H4 (cell line): ENCODE measurements at regions not wholly inside any gene's neighbourhood (a gene's known extent, or its start where the extent isn't known, plus 50 kb on each side); places are given as distances from the start of the nearest gene placed in this dataset.
"Not testable (repeated sequence)": the region's sequence is repeated elsewhere in the genome, so short reads cannot be mapped to it uniquely, and the experiment has no call there.

ENCODE experiments used
- DNase-seq: peaks from one replicate; pipeline ENCODE4 v3.0.0-alpha.2; 2015; ENCODE audit warnings: low spot score

- peak; percentile 24 for DNase-seq
These were observed 71.5 kb upstream of the DAAM1 start for GRCh38 chr14:59116984-59117415.

- DNase-seq: peak; percentile 42
These were observed 70.5 kb upstream of the DAAM1 start for GRCh38 chr14:59117754-59118528.

GRCh38 chr14:59120921-59121320 lies 67.5 kb upstream of the DAAM1 start:
- no peak for DNase-seq

- DNase-seq: no peak
These were observed 64.9 kb upstream of the DAAM1 start for GRCh38 chr14:59123531-59123930.

- DNase-seq: peak; percentile 39
These were observed 64.5 kb upstream of the DAAM1 start for GRCh38 chr14:59123975-59124374.

- DNase-seq: no peak
These were observed 63.3 kb upstream of the DAAM1 start for GRCh38 chr14:59125156-59125555.

- peak; percentile 64 for DNase-seq
These were observed 61.6 kb upstream of the DAAM1 start for GRCh38 chr14:59126714-59127436.

- DNase-seq: no peak
These were observed 61.1 kb upstream of the DAAM1 start for GRCh38 chr14:59127437-59127732.

- no peak for DNase-seq
These were observed 58.0 kb upstream of the DAAM1 start for GRCh38 chr14:59130462-59130861.

- no peak for DNase-seq
These were observed 56.3 kb upstream of the DAAM1 start for GRCh38 chr14:59131938-59132795.

GRCh38 chr14:59132796-59133494 lies 55.5 kb upstream of the DAAM1 start:
- DNase-seq: no peak

GRCh38 chr14:59133709-59134108 lies 54.8 kb upstream of the DAAM1 start:
- DNase-seq: no peak

GRCh38 chr14:59134307-59134706 lies 54.2 kb upstream of the DAAM1 start:
- no peak for DNase-seq

GRCh38 chr14:59137256-59137655 lies 51.2 kb upstream of the DAAM1 start:
- no peak for DNase-seq

GRCh38 chr14:59138576-59138975 lies 49.9 kb upstream of the DAAM1 start:
- not testable (repeated sequence) for DNase-seq
